Retinal pigment epithelial cell (primary cell): ENCODE measurements at regions not wholly inside any gene's neighbourhood (a gene's known extent, or its start where the extent isn't known, plus 50 kb on each side); places are given as distances from the start of the nearest gene placed in this dataset.

Experiments used
- DNase-seq: peaks from one replicate; pipeline ENCODE4 v3.0.0-alpha.2; 2010; ENCODE audit warnings: low read depth
- H3K4me3 ChIP-seq: 2 replicates; pipeline ENCODE4 v1.5.1; 2011; ENCODE audit warnings: mild to moderate bottlenecking, low read length, control low read depth, moderate library complexity
- TF ChIP-seq, protein P1 (sequence below): conservative IDR thresholded peaks from 2 replicates; pipeline ENCODE4 v1.5.1; 2011; ENCODE audit warnings: low read depth, low read length, control low read depth, inconsistent platforms

DNA sequence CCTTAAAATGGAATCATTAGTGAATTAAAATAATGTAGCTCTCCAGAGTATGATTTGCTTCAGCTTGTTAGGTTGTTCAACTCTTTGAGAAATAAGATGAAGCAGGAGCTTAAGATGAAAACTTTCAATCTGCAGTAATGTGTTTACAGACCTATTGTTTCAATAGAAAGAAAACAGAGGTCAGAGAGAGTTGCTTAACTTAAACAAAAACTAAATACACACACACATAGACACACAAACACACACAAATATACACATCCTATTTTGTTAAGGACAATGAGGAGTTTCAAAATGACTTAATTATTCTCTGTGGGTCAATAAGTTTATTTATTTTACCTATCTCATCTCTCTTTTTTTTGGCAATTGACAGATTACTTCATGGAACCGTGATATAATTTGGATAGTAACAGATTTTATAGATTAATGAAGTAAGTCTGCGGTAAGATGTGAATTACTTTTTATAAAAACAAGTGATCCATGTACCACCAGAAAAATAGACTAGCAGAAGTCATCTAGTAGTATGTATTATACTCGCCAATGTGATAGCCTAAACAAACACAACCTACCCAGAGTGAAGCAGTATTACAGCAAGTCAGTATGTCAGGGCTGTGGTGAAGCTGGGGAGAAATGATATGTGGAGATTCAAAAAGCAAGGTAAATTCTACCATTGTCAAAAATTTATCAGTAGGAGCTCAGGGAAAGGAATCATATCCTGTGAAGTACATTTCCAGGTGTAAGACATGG, 76.7 kb upstream of the DCBLD2 start:
- no peak overlapping the region for H3K4me3 ChIP-seq
- DNase-seq: no peak
- TF ChIP-seq, protein P1, sequence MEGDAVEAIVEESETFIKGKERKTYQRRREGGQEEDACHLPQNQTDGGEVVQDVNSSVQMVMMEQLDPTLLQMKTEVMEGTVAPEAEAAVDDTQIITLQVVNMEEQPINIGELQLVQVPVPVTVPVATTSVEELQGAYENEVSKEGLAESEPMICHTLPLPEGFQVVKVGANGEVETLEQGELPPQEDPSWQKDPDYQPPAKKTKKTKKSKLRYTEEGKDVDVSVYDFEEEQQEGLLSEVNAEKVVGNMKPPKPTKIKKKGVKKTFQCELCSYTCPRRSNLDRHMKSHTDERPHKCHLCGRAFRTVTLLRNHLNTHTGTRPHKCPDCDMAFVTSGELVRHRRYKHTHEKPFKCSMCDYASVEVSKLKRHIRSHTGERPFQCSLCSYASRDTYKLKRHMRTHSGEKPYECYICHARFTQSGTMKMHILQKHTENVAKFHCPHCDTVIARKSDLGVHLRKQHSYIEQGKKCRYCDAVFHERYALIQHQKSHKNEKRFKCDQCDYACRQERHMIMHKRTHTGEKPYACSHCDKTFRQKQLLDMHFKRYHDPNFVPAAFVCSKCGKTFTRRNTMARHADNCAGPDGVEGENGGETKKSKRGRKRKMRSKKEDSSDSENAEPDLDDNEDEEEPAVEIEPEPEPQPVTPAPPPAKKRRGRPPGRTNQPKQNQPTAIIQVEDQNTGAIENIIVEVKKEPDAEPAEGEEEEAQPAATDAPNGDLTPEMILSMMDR: no peak

DNA sequence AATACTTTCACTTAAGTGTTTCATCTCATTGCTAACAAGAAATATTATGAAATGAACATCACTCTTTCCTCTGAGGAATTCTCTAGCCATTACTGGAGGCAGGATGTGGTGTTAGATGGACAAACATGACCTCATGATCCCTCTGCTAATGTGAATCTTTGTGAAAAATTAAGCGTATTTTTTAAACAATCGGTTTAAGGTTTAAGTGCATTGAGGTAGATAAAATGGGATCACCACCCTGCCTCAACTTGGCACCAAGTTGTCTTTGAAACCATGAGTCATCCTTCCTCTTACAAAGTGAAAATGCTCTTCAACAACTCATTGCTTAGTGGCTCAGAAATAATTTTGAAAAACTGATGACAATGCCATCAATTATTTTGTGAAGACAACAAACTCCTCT, 76.0 kb upstream of the DCBLD2 start:
- no peak overlapping the region for H3K4me3 ChIP-seq
- TF ChIP-seq, protein P1: no peak

DNA sequence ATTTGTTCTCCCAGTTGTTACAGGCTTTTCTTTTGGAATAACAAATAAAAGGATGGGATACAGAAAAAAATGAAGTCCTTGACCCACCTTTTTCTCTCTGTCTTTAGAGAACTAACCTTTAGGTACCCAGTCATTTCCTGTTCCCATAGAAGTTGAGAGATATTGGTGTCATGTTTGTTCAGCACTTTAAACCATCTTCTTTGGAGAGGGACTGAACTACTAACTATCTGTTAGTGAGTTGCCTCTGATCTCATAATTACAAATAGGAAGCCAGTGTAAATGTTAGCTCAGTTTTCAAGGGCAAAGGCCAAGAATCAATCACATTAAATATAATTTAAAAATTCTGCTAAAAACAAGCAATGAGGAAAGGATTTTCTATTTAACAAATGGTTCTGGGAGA, 72.9 kb upstream of the DCBLD2 start:
- TF ChIP-seq, protein P1: no peak
- no peak overlapping the region for H3K4me3 ChIP-seq
- DNase-seq: no peak

More for the DNA sequence above, 76.0 kb upstream of the DCBLD2 start:
- peak; percentile 96 for DNase-seq

DNA sequence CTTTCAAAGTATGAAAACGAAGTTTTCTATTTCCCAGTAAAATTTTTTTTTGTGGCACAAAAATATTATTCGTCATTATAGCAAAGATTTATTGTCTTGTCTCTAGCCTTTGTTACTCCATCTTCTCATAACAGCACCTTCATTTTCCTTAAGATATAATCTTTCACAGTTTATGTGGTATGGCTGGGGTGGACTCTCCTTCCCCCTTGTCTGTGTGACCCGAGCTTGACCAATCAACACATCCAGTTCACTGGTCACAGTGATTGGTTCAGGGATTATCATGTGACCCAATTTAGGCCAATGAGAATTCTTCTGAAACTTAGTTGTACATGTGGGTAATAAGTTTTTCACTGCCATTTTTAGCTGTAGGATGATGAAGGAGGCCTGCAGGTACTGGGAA, 71.2 kb upstream of the DCBLD2 start:
- TF ChIP-seq, protein P1: no peak
- no peak overlapping the region for H3K4me3 ChIP-seq
- no peak for DNase-seq

DNA sequence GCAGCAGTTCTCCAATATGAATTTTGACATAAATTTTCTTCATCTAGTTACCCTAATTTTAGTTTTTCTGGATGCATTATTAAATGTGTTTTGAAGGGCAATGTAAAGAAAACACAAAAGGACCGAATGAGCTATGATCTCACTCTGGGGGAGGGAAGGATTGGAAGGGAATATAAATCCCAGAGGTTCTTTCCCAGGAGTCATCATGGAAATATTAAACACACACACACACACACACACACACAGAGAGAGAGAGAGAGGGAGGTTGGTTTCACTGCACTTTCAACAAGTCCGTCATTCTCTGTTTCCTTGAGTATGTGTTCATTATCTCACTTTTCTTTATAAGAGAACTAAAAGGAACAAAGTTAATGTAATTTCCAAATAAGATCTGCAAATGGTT, 70.7 kb upstream of the DCBLD2 start:
- H3K4me3 ChIP-seq: no peak overlapping the region
- peak; percentile 82 for DNase-seq
- TF ChIP-seq, protein P1: no peak

DNA sequence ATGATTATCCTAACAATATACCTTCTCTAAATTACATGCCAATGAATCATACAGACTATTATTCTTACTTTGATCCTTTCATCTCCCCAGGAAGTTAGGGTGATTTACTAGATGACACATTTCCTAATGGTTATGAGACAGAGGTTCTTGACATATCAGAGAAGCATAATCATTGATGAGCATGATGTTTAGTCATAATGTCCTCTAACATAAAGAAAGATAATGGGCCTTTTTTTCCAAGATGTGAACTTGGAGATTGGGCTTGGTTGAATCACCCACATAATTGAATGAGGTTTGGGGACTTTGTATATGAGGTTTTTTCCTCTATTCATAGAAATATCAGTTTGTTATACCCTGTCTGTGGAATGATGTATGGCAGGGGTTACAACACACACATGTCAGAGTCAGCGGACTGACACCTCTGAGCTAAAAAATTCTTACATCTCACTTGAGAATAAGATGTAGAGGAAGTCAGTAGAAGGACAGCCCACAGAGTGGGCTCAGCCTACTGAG, 69.7 kb upstream of the DCBLD2 start:
- no peak for DNase-seq
- no peak overlapping the region for H3K4me3 ChIP-seq
- TF ChIP-seq, protein P1: no peak

DNA sequence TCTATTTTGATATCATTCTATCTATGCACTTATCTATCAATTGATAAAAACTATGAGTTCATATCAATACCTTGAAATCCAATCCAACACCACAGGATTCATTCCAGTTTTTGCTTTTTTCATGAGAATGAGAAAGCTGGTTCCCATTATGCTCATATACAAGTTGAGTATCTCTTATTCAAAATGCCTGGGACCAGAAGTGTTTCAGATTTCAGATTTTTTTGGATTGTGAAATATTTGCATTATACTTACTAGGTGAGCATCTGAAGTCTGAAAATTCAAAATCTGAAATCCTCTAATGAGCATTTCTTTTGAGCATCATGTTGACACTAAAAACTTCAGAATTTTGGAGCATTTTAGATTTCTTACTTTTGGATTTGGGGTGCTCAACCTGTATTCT, 67.8 kb upstream of the DCBLD2 start:
- DNase-seq: no peak
- TF ChIP-seq, protein P1: no peak
- H3K4me3 ChIP-seq: no peak overlapping the region
